PC-9 (cell line): ENCODE measurements at regions not wholly inside any gene's neighbourhood (a gene's known extent, or its start where the extent isn't known, plus 50 kb on each side); places are given as distances from the start of the nearest gene placed in this dataset.

Experiments used
- BruUV-seq: library from RNA; stranded (reverse); fragments of 400-500 nt; replicated peaks from 2 replicates; lab custom pipeline; 2021; lab: Mats Ljungman, UMichigan
- CTCF ChIA-PET: fragments of 300-600 bp; sonication (Branson Sonifier 250); formaldehyde crosslinking; loops from one replicate; lab custom pipeline; 2022; ENCODE audit warnings: antibody characterized with exemption; lab: Charles Lee
- POLR2A ChIA-PET: fragments of 300-600 bp; sonication (Branson Sonifier 250); formaldehyde crosslinking; loops from one replicate; lab custom pipeline; 2022; ENCODE audit warnings: antibody characterized with exemption; ENCODE audit not compliant: unreplicated experiment; lab: Charles Lee
- DNase-seq, 2 experiments: peaks; one replicate each; pipeline versions ENCODE4 v3.0.0 to v3.0.0-alpha.2; 2015 to 2022; ENCODE audit warnings: mixed read lengths in 1 of 2
- H2AFZ ChIP-seq: fragments of 200-600 bp; sonication (generic); 2 replicates; pipeline ENCODE4 v1.8.1; 2017; ENCODE audit warnings: antibody characterized with exemption
- H3F3A ChIP-seq: fragments of 200-600 bp; sonication (generic); 2 replicates; pipeline ENCODE4 v1.8.1; 2017; ENCODE audit warnings: antibody characterized with exemption, mild to moderate bottlenecking, low read depth; ENCODE audit not compliant: insufficient read depth
- H3K27ac ChIP-seq: fragments of 200-600 bp; sonication (generic); 2 replicates; pipeline ENCODE4 v1.6.1; 2016; ENCODE audit warnings: mixed run types
- H3K27me3 ChIP-seq: fragments of 200-600 bp; sonication (generic); 2 replicates; pipeline ENCODE4 v1.6.1; 2016; ENCODE audit warnings: low read depth, mixed run types; ENCODE audit not compliant: insufficient read depth
- H3K36me3 ChIP-seq: fragments of 200-600 bp; sonication (generic); 2 replicates; pipeline ENCODE4 v1.6.1; 2016; ENCODE audit warnings: low read depth, mixed run types
- H3K4me1 ChIP-seq: fragments of 200-600 bp; sonication (generic); replicated peaks from 2 replicates; pipeline ENCODE4 v1.6.1; 2016; ENCODE audit warnings: mixed run types; ENCODE audit not compliant: insufficient read depth
- H3K4me2 ChIP-seq: fragments of 200-600 bp; sonication (generic); 2 replicates; pipeline ENCODE4 v1.6.1; 2017; ENCODE audit warnings: mixed run types
- H3K4me3 ChIP-seq: fragments of 200-600 bp; sonication (generic); 2 replicates; pipeline ENCODE4 v1.6.1; 2016; ENCODE audit warnings: mixed run types
- H3K79me2 ChIP-seq: fragments of 200-600 bp; sonication (generic); 2 replicates; pipeline ENCODE4 v1.6.1; 2017; ENCODE audit warnings: low read depth, mixed run types
- H3K9me2 ChIP-seq: fragments of 200-600 bp; sonication (generic); 2 replicates; pipeline ENCODE4 v1.8.1; 2017; ENCODE audit warnings: mild to moderate bottlenecking; ENCODE audit not compliant: insufficient read depth
- H3K9me3 ChIP-seq: fragments of 200-600 bp; sonication (generic); 2 replicates; pipeline ENCODE4 v1.8.1; 2016; ENCODE audit warnings: low read depth; ENCODE audit not compliant: insufficient read depth
- H4K20me1 ChIP-seq: fragments of 200-600 bp; sonication (generic); 2 replicates; pipeline ENCODE4 v1.8.1; 2017; ENCODE audit not compliant: insufficient read depth
- CTCF ChIP-seq: fragments of 200-600 bp; sonication (generic); conservative IDR thresholded peaks from 2 replicates; pipeline ENCODE4 v1.6.1; 2017; ENCODE audit warnings: mixed run types, antibody characterized with exemption, mild to moderate bottlenecking, moderate library complexity
- EZH2 ChIP-seq: fragments of 200-600 bp; sonication (generic); IDR thresholded peaks from 2 replicates; pipeline ENCODE4 v1.8.0; 2017; ENCODE audit warnings: antibody characterized with exemption, low read depth
- intact Hi-C: fragments of 100-400 bp; cut with micrococcal nuclease; formaldehyde crosslinking; loops from one replicate; pipeline ENCODE4 v1.10.0; 2022; ENCODE audit not compliant: unreplicated experiment

GRCh38 chr13:82221621-82222020 is 1660.7 kb downstream of the SLITRK1 start:
- CTCF ChIA-PET = no interaction called here

GRCh38 chr13:82220641-82221040 is 1661.6 kb downstream of the SLITRK1 start:
- Histone ChIP-seq H3K4me2 (no peak overlapping the region), H3K4me3 (no peak overlapping the region), H3K4me1 (no peaks in the 10 kb centered on the region), H2AFZ (no peak overlapping the region), H3K27ac (no peak overlapping the region), H3K36me3 (no peaks in the 10 kb centered on the region), H3F3A (no peaks in the 10 kb centered on the region), H3K9me2 (no peaks in the 10 kb centered on the region), H3K9me3 (no peaks in the 10 kb centered on the region), H3K79me2 (no peaks in the 10 kb centered on the region), H4K20me1 (no peaks in the 10 kb centered on the region), H3K27me3 (no peaks in the 10 kb centered on the region)
- TF ChIP-seq CTCF = no peak
- TF ChIP-seq EZH2 = no peak
- BruUV-seq = no TSS peak
- CTCF ChIA-PET = no interaction called here
- intact Hi-C loops = no loop called here
- no peak for DNase-seq
- POLR2A ChIA-PET = no interaction called here

More at GRCh38 chr13:82221621-82222020, 1660.7 kb downstream of the SLITRK1 start:
- no peaks in the 10 kb centered on the region for H4K20me1 ChIP-seq
- no peaks in the 10 kb centered on the region for H3K36me3 ChIP-seq
- H3F3A ChIP-seq = no peaks in the 10 kb centered on the region
- no TSS peak for BruUV-seq
- no peak overlapping the region for H3K4me3 ChIP-seq
- no peak for TF ChIP-seq EZH2
- no peak for TF ChIP-seq CTCF
- no peaks in the 10 kb centered on the region for H3K79me2 ChIP-seq
- no peak overlapping the region for H2AFZ ChIP-seq
- DNase-seq = no peak
- no peaks in the 10 kb centered on the region for H3K9me3 ChIP-seq
- POLR2A ChIA-PET = no interaction called here
- H3K4me1 ChIP-seq = no peaks in the 10 kb centered on the region
- no peaks in the 10 kb centered on the region for H3K9me2 ChIP-seq
- no peak overlapping the region for H3K27ac ChIP-seq
- no peak overlapping the region for H3K4me2 ChIP-seq
- H3K27me3 ChIP-seq = no peaks in the 10 kb centered on the region
- intact Hi-C loops = no loop called here

GRCh38 chr13:82216165-82216564 is 1666.1 kb downstream of the SLITRK1 start:
- BruUV-seq = no TSS peak
- H3K4me3 ChIP-seq = no peak overlapping the region
- H3K4me2 ChIP-seq = no peak overlapping the region
- no peaks in the 10 kb centered on the region for H3F3A ChIP-seq
- H3K4me1 ChIP-seq = no peaks in the 10 kb centered on the region
- H3K27me3 ChIP-seq = no peaks in the 10 kb centered on the region
- H3K27ac ChIP-seq = no peak overlapping the region
- no peaks in the 10 kb centered on the region for H3K9me3 ChIP-seq
- TF ChIP-seq EZH2 (no peak), CTCF (no peak)
- ChIA-PET CTCF (no interaction called here), POLR2A (no interaction called here)
- H3K9me2 ChIP-seq = no peaks in the 10 kb centered on the region
- no peak for DNase-seq
- no peaks in the 10 kb centered on the region for H3K36me3 ChIP-seq
- no peak overlapping the region for H2AFZ ChIP-seq
- no peaks in the 10 kb centered on the region for H4K20me1 ChIP-seq
- no peaks in the 10 kb centered on the region for H3K79me2 ChIP-seq
- intact Hi-C loops = no loop called here
